Stimulated activated CD8-positive, alpha-beta memory T cell treated with anti-CD3 and anti-CD28 coated beads, Interleukin-4, amount 100 ng/mL, for 48 hours (primary cell): ENCODE measurements at regions not wholly inside any gene's neighbourhood (a gene's known extent, or its start where the extent isn't known, plus 50 kb on each side); places are given as distances from the start of the nearest gene placed in this dataset.

Experiments
- DNase-seq: peaks from one replicate; pipeline ENCODE4 v3.0.0-alpha.2; 2020

- no peak for DNase-seq
Observed at GRCh38 chr5:96340357-96340756, 92.7 kb downstream of the PCSK1 start.

DNA sequence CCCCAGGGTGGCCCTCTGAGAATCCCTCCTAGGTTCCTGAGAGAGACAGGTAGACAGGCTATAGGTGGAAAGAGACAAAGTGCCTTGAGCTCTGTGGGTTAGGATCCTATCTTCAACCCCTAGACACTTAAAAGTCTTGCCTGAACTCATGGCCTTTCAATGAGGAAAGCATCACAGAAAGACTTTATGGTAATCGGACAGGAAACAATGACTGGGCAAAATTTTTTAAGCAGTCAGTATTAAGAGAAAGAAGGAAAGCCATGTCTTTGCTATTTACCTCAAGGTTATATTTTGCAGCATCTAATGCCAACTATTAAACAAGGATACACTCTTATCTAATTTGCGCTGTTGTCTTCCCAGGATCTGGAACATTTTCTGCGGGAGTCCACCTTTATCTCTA lies 93.2 kb downstream of the PCSK1 start:
- no peak for DNase-seq

DNA sequence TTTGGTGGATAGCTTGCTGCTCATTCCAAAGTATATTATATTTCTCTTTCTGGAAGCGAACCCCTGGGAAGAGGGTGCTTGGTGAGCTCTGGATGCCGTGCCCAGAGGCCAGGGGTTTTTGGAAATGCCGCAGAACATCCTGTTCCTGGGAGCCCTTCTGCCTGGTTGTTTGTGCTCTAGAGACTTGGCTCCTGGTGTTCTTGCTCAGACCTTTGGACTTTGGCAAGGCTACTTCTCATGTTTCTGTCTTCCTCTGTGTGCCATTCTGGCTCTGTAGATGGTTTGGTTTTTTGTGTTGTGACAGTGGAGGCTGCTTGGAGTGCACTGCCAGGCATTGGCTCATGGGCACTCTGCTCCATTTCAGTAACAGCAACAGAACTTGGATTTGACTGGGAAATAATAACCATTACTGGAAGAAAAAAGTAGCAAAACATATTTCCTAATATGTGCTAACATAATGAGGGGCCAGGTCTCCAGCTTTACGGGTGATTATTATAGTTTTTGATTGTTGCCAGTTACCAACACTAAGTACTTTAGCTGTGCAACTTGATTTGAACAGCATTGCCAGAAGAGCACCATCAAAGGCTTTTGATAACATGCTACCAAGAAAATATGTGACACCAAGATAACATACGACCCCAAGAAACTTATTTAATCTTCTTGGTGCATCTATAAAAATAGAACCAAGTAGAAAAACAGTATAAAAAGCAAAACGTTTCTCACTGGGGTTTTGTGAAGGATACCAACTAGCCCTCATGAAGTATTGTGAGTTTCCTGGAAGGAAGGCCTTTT lies 94.2 kb downstream of the PCSK1 start:
- no peak for DNase-seq

DNA sequence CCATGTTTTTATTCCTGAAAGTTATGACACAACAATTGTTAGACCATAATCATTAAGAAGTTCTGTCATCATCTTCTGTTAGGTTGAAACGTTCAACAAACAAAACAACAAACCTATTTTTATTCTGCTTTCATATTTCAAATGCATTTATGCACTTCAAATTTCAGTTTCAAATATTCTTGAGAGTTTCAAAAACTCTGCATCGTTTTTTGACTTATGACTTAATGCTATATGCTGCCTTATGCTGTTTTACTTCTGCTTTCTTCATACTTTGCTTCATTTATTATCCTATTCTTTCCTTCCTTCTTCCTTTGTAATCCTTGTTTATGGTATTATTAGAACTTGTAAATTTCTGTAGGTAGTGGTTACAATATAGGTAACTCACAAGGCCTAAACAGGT lies 95.0 kb downstream of the PCSK1 start:
- DNase-seq, result no peak

DNA sequence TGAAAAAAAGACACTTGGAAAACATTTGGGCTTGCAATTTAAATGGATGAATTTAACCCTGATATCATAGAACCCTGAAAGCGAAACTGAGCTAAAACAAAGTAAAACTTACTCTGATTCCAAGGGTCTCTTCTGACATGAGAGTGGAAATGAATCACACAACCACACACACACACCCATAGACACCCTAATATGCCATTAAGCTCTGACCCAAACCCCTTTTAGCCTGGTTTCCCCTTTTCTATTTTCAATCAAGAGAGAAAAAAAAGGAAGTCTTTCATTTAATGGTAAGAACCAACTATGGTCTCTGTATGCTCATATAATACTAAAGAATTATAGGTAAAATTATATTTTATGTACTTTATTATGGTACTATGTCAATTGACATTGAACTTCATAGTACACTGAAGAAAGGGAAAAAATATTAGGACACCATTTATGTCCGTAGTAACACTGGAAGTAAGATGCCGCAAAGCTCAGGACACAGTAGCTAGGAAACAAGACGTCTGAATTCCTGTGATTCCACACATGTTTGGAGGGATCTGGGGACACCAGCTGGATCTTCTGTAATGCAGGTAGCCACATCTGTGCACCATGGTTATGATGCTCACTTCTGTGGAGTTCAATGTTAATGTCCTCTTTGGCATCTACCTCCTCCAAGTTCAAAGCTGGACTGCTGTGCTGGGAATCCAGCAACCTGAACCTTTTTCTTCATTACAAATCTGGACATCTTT lies 95.8 kb downstream of the PCSK1 start:
- DNase-seq, result no peak

GRCh38 chr5:96336351-96336985 lies 96.6 kb downstream of the PCSK1 start:
- peak; percentile 58 for DNase-seq

DNA sequence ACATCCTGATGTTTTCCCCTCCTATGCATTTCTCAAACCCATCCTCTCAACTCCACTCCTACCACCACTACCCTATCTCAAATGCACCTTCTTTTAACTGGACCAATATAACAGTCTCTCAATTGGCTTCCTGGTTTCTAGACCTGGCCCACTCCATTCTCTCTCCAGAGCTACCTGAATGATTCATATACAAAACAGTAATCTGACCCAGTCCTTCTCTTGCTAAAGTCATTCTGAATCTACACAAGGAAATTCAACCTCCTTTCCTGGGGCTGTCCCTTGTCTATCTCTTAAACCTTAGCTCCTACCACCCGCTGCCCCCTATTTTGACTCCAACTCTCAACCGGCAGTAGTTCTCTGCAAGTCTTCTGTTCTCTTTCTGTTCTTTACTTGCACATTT lies 97.2 kb downstream of the PCSK1 start:
- DNase-seq, result no peak

GRCh38 chr5:96333391-96333790 lies 99.7 kb downstream of the PCSK1 start:
- DNase-seq, result no peak

DNA sequence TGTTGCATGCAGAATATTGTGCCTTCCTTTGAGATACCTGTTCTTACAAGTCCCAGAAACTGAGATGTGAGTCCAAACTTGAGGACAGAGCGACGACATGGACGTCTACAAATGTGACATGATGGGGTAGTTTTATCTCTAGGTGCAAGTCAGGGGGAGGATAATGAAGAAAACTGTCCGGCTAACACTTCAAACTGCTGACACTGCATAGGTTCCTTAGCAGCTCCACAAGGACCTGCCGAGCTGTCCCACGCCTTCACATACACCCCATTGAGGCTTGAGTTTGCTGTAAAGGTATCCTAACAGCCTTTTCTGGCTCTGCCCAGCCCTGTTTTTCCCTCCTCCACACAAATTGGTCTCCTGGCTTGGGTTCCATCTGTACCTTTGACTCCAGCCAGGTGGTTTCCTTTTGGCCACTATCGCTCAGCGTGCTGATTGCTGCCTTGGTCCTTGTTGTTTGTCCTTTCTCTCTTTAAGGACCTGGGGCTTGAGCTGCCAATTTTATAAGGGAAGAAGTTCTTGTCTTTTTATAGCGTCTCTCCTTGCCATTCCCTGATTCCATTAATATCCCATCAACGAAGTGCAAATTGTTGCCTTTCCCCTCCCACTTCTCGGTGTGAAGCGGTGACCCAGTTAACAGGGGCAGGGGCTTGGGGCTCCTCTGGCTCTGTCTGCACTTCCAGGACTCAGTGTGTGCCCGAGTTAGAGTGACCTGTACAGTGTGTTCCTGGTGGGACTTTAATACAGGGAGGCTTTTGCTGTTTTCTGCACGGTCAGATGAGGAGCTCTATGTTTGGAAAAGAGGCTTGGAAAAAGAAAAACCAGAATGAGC lies 100.3 kb downstream of the PCSK1 start:
- no peak for DNase-seq

- DNase-seq, result no peak
Observed at GRCh38 chr5:96331681-96332361, 101.2 kb downstream of the PCSK1 start.

DNA sequence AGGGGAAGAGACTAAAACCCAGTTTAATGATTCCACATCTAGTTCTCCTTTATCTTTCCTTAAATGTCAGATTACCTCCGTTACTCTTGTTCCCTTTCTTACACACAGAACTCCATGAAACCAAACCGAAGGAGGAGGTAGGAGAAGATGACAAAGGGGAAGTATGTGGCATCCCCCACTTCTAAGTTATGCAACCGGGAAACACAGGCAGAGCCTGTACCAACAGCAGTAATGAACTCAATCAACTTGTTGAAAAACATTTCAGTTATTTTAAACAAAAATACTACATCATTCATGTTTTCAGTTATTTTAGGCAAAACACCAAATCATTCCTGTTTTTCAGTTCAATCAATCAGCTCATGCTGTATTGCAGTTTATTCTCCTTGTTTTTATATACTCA lies 101.8 kb downstream of the PCSK1 start:
- DNase-seq, result no peak

GRCh38 chr5:96330530-96331140 lies 102.4 kb downstream of the PCSK1 start:
- DNase-seq, result no peak

DNA sequence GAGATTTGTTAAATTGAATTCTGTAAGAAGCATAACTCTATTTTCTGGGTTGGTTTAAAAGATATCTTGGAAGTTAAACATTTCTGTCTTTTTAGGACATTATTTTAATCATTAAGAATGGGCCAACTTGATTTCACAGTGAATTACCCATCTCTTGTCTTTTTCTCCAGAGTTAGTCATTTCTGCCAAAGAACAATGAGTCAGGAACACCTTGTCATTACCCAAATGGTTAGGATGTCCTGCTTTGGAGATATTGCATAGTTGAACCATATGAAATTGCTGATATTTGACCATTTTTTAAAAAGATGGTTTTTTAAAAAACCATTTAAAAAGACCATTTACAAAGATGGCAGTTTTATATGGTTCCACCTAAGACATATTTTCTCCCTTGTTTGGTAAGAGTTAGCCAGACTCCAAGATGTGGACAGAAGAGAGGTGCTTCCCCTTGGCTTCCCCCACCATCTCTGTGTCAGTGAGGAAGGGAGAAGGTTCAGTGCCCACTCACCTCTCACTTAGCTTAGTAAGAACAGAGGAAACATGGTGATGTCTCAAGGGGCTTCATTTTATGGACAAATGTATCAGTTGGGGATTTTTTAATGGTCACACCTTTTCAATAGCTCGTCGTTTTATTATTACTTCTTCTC lies 103.0 kb downstream of the PCSK1 start:
- no peak for DNase-seq

DNA sequence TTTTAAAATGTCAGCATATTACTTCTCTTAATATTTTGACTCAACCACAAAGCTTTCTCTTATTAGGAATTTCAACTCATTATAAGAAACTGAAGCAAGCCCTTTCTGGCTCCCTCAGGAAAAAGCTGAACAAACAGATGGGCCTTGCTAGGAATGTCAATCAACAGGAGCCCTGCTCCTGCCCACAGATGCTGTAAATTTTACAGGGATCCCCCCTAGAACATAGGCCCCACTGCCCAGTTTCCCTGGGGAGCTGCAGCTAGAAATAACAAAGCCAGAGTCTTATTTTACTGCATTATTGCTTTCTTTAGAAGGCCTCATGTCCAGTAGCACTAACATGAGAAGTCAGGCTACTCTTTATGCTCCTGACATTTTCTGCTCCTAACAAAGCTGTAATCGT lies 103.8 kb downstream of the PCSK1 start:
- DNase-seq, result no peak

DNA sequence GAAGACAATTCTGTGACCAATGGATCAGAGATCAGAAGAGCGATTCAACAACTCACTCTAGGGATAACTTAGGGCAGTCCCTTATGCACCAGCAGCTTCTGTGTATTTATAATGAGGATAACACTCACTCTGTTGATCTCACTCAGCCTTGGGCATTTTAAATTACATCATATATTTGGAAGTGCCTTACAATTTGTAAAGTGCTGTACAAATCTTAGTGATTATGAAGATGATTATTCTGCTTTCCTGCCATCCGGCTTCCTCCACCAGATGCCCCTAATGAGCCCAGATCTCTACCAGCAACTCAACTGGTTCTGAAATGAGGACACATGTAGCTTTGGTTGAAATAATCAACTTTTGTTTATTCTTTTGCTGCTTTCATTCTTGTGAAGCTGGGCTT lies 105.3 kb downstream of the PCSK1 start:
- no peak for DNase-seq

- no peak for DNase-seq
Observed at GRCh38 chr5:96326902-96327301, 106.1 kb downstream of the PCSK1 start.

DNA sequence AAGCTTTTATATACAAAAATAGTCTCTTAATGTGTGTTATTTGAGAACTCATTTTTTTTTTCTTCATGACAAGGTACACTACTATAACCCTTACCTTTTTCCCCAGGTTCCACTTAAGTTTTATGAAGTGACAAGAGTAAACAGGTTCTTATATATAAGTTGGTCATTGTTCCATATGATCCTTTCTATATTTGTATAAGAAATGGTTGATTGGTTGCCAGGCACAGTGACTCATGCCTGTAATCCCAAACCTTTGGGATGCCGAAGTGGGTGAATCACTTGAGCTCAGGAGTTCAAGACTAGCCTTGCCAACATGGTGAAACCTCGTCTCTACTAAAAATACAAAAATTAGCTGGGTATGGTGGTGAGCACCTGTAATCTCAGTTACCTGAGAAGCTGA lies 108.3 kb downstream of the PCSK1 start:
- no peak for DNase-seq

- no peak for DNase-seq
Observed at GRCh38 chr5:96322865-96323264, 110.2 kb downstream of the PCSK1 start.

GRCh38 chr5:96322217-96322616 lies 110.8 kb downstream of the PCSK1 start:
- no peak for DNase-seq

DNA sequence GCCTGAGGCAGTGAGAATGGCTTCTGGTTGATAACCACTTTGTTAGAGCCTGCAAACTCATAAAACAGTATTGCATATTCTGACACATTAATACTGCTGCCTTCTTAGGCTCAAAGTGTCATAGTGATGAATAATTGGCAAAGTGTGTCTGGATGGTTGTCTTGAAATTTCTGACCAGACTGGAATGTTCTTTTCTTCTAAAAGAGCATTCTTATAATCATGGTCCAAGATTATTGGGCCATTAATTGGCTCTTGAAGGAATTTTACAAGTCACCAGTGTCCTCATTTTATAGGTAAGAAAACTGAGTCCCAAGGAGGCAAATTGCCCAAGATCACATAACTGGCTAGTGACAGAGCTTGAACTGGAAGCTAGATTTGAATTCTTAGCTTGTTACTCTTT lies 111.7 kb downstream of the PCSK1 start:
- DNase-seq, result no peak

- no peak for DNase-seq
Observed at GRCh38 chr5:96320797-96321196, 112.3 kb downstream of the PCSK1 start.
